Occipital lobe (tissue), 1 donor: ENCODE measurements at regions not wholly inside any gene's neighbourhood (a gene's known extent, or its start where the extent isn't known, plus 50 kb on each side); places are given as distances from the start of the nearest gene placed in this dataset.
"Not testable (repeated sequence)": the region's sequence is repeated elsewhere in the genome, so short reads cannot be mapped to it uniquely, and the experiment has no call there.

Experiments
- DNase-seq: peaks from one replicate; lab custom pipeline; 2025; lab: John Stamatoyannopoulos, UW

DNA sequence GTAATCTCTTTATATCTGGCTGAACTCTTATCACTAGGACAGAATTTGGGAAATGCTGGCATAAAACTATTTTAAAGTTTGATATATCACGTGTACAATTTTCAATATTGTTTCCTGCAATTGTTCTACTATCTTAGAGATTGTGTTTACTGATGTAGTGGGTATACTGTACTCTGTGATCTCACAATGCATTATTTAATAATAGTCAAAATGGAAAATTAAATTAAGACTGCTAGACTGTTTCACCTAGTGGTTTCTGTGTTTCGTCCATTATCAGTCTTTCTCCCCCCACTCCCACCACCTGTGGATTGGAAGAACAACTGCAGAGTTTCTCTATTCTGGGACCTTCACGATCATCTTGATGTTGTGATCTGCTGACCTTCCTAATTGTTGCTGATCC lies 449.2 kb upstream of the SLC10A2 start:
- no peak for DNase-seq

DNA sequence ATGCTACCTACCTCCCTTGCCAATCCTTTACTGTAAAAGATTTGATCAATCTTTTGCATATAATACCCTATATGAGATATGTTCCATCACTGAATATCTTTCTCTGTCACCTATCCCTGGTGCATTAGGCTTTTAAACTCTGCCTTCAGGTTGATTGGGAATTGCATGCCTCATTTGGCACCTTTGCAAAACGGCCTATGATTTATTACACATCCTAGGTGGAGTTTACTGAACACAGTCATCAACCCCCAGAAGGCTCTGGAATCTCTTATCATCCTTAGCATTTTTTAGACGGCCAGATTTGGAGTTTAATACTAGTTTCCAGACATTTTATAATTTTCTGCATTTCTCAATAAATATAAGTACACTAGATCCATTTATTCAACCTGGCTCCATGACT lies 448.4 kb upstream of the SLC10A2 start:
- no peak for DNase-seq

DNA sequence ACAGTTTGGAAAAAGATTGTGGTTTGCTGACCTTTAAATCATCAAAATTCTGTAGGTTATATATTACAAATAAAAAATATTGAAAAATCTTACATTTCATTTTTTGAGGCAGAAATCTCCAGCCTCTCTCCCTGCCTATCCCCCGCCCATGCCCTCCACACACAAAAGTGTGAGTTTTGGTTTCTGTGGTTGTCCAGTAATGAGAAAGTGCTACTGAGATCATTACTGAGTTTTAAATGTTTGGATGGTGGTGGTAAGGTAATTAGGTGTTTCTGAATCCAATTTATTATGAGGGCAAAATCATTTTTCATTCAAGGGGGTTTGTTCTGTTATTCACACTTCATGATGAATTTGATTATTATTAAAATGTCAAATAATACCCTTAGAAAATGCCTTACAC lies 448.0 kb upstream of the SLC10A2 start:
- DNase-seq: no peak

DNA sequence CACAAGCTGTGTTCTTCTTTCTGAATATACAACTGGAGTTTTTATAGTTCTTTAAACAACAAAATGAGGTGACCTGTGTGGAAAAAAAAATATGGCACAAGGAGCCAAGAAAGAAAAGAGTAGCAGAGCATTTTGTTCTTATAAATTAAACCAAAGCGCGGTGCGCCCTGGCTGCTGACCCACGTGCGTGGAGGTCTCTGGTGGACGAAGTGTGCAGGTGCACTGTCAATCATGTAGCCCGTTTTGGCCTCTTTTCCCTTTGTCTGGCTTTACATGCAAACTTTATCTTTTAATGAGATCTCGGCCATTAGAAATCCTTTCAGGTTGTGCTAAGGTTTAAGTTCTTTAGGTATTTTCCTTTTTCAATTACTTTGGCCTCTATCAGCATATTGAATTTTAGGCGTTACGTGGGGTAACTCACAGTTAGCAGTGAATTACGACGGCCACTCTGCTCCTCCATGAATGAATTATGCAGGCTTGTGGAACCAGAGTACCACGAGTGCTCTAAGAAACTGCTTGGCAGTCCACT lies 443.9 kb upstream of the SLC10A2 start:
- DNase-seq: no peak

DNA sequence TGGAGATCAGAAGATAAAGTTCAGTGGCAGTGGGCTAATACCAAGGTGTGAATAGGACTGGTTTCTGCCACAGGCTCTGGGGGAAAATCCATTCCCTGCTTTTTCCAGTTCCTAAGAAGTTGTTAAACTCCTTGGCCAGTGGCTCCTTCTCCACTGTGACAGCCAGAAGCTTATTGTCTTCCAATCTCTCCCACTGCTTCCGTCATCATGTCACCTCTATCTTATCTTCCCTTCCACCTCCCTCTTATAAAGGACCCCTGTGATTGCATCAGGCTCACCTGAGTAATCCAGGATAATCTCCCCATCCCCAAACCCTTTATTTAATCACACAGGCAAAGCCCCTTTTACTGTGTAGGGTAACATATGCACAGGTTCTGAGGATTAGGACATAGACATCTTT lies 431.2 kb upstream of the SLC10A2 start:
- DNase-seq: no peak

DNA sequence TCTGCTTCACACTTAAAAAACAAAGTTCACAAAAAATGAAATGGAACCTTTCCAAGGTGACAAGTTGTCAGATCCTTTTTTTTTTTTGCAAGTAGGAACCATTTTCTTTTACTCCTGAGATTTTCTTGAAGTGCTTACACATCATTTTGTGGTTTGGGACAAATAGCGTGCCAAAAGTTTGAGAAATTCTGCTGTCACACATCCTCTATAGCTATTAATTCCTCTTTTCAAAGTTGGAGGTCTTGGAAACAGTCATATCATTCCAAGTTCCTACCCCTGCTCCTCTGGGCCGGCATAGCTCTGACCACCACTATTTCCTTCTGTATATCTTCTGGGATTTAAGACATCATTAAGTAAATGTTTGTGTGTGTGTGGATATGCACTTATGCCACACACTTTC lies 421.6 kb upstream of the SLC10A2 start:
- no peak for DNase-seq

DNA sequence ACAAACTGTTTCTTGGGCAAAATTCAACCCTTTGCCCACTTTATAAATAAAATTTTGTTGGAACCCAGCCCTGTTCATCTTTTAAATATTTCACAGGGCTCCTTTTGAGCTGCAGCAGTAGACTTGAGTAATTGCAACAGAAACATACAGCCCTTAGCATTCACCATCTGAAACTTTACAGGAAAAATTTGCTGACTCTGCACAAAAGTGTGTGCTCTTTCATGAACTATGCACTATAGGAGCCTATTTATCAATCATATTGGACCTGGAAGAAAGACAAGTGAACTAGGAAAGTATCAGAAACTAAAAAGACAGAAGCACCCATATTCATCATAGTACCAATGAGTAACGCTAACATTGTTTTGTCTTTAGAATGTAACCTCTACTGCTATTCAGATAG lies 406.9 kb upstream of the SLC10A2 start:
- DNase-seq: no peak

DNA sequence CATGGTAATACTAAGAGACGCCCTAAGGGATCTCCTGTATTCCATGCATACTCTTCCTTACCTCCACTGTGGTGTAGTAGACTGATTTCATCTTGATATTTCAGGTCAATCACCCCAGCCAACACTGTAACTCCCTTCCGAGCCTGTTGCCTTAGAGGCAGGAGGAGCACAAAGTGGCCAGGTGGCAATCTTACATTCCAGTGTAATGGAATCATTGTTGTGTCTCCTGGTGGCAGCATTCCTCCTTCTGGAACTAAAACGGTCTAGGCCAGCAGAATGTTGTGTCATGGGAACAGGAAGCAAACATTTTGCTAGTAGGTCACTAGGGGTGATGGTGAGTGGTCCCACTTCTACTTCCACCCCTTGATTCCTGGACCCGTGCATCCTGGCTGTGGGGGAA lies 405.7 kb upstream of the SLC10A2 start:
- DNase-seq: no peak

DNA sequence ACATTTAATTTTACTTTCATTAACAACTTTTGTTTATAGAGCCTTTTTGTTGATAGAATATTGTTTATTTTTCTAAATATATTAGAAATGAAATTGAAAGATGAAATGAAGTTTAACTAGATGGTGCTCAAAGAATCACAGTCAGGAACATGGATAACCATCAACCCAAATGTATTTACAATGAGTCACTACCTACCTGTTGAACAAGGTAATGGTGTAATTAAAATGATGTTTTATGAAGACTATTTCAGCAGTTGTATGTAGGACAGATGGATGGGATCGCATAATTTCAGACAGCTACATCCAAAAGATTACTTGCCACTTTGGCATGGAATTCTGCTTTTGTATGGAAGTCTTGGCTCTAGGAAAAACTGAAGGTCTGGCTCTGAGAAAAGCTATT lies 403.6 kb upstream of the SLC10A2 start:
- no peak for DNase-seq

DNA sequence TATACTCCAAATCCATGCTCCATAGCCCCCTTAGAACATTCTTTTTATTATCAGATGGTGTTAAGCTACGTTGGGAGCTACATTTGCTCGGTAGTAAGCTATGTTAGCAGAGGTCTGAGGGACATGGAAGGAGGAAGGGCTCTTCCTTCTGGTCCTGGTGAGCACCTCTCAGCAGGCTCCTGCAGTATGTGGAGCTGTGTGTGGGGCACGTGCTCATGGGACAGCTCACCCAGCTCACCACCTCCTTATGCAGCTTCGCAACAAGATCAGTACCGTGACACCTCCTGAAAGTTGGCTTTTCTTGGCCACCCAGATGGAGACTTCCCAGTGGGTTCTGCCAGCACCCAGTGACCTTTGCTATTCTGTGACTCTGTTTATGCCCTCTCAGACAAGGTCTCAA lies 400.5 kb upstream of the SLC10A2 start:
- DNase-seq: no peak

DNA sequence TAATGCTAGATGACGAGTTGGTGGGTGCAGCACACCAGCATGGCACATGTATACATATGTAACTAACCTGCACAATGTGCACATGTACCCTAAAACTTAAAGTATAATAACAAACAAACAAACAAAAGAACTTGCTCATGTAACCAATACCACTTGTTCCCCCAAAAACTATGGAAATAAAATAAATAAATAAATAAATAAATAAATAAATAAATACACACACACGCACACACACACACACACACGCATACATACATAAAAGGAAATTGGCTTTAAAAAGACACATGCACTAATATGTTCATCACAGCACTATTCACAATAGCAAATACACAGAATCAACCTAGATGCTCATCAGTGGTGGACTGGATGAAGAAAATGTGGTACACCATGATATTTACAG lies 394.0 kb upstream of the SLC10A2 start:
- DNase-seq: not testable (repeated sequence)

DNA sequence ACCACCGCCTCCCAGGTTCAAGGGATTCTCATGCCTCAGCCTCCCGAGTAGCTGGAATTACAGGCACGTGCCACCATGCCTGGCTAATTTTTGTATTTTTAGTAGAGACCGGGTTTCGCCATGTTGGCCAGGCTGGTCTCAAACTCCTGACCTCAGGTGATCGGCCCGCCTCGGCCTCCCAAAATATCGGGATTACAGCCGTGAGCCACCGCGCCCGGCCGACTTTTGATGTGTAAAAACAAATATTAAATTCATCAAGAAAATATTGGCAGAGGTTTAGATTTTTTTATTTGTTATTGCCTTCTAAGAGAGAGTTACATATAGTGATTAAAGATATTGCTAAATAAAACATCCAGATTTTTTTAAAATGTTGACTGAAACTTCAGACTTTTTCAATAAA lies 390.8 kb upstream of the SLC10A2 start:
- not testable (repeated sequence) for DNase-seq

DNA sequence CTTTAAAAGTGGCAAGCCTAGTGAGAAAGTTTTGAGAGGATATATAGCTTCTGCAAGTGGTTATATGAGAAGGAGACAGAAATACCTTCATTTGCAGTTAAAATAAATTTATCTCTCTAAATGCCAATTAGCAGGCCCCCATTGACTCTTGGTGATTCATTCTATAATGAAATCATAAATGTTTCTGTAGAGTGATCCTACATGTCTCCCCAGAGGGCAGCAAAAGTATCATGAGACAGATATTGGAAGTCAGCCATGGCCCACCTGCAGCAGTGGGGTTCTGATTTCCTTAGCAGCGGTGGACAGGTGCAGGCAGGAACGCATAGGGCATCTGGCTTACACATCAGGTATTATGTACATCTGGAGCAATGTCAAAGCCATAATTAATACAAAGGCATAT lies 385.4 kb upstream of the SLC10A2 start:
- no peak for DNase-seq

DNA sequence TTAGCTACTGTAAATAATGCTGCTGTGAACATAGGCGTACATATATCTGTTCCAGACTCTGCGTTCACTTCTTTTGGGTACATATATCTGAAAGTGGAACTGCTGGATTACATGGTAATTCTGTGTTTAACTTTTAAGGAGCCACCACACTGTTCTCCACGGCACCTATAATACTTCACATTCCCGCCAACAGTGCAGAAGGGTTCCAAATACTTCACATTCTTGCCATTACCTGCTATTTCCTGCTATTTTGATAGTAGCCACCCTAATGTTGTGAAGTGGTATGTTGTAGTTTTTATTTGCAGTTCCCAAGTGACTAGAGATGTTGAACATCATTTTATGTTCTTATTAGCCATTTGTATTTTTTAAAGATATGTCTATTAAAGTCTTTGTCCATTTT lies 377.4 kb upstream of the SLC10A2 start:
- no peak for DNase-seq

DNA sequence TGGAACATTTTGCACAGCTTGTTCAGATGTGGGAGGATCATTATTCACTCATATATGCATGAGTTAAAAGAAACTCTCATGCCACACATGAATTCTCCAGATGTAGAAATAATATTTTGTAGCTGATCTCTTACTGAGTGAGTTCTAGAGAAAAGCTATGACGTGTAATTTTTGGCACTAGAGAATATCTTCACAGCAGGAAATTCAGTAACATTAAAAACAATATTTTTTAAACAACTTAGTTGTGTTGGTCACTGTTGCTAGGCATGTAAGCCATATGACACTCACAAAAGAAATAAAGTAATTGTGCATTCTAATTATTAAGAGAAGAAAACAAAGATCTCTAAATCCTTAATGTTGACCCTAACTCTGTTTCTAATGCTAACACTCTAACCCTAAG lies 371.4 kb upstream of the SLC10A2 start:
- no peak for DNase-seq

DNA sequence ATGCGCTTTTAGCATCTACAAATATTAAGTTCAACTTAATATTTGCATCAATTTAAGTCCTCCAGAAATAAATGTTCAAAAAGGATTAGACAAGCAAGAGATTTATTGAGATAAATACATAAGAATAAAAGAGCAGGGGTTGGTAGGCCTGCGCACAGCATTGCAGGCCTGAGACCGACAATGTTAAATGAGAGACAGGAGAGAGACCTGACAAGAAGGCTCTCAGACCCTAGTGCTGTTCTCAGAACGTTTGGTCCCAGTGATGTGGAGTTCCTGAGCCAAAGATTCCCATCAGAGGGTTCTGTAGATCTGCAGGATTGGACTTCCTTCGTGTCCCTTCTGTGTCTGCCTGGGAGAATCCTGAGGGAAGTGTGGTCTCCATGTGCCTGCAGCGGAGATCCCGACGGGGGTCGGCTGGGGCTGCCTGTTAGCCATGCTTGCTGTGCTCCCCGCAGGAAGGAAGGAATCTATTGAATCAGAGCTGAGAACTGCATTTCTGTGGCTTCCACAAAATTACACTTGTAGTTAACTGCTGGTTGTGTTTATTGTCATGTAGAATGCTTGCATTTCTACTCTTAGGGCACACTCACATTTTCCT lies 369.9 kb upstream of the SLC10A2 start:
- no peak for DNase-seq

DNA sequence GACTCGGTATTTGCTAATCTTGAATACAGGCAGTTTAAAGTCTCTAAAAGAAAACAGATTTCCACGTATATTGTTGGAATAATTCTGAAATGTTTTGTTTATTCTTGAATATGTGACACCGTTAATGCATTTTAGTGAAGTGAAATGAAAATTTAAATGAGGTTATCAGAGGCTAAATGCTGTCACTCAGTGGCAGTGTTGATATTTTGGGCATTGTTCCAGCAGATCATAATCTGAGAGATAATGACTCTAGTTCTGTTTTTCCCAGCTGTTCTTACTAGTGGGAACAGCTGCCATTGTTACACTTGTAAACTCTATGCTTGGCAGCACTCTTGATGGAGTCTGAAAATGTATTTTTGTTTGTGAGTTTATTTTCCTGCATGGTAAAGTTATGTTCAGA lies 365.6 kb upstream of the SLC10A2 start:
- no peak for DNase-seq

DNA sequence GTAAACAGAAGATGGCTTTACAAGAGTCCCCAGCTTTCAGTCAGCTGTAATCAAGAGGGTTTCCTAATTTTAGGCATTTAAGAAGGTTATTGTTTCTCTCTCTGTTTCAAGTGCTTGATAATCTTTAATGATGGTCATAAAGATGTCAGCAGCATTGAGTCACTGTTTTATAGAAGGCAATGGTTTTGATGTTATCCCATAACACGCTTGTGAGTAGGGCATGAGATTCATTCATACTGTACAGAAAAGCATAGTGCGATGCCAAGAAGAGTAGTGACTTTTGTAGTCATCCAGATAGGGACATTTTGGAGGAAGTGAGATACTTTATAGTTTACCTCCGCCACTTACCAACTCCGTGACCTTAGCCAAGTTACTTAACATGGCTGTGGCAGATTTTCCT lies 364.2 kb upstream of the SLC10A2 start:
- no peak for DNase-seq

DNA sequence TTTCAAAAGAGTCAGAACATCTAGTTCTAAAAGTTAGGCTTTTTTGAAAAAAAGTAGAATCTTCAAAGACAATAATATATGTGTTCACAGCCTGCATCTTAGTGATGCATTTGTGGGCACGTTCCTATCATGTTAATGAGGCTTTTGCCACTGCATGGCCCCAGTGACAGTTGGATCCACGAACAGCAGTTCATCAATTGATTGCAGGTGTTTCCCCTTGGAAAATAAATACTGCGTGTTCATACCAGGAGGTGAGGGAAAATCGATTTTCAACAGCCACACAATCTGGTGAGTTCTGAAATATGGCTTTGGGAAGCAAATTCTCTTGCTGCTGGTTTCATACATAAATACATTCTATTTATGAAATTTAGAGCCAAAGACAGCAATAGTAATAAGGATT lies 343.8 kb upstream of the SLC10A2 start:
- no peak for DNase-seq

DNA sequence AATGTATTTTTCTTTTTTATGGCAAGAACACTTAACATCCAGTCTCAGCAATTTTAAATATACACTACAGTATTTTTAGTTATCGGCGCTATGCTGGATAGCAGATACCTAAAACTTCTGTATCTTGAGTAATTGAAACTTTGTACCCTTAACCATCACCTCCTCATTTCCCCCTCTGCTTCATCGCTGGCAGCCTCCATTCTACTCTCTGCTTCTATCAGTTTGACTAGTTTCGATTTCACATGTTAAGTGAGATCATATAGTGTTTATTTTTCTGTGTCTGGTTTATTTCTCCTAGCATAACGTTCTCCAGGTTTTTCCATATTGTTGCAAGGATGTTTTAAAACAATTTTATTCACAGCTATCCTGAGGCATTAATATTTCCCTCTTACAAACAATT lies 340.8 kb upstream of the SLC10A2 start:
- DNase-seq: no peak

DNA sequence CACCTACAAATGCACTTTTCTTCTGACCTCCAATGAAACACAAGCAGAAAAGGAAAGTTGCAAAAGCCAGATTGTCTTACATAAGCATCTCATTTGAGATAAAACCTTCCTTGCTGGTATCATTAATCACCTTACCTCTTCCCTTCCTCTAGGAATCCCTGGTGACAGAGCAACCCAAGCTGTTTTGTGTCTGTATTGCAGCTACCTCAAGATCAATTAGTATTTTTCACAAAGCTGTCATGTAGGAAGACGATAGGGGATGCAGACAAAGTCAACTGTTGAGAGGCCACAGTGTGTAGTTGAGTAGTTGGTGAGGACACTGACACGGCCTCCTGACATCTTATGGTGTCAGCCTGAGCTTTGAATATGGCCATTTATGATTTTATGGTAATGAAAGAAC lies 339.1 kb upstream of the SLC10A2 start:
- no peak for DNase-seq

DNA sequence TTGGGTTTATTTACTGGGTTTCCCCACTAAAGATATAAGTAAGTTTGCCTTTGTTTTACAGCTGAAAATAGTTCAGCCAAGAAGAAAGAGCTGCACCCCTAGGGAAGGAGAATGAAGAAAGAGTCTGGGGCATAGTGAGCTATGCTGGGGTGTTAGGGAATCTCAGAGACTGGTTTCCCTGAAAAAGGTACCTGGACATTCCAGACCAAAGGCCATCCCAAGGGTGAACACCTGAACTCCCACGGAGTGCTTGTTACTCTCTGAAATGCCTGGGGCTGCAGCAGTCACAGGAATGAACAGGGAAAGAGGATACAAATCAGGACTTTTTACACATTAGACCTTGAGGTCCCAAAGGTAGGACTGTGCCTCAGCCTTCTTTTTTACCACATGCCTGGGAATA lies 337.6 kb upstream of the SLC10A2 start:
- DNase-seq: no peak

DNA sequence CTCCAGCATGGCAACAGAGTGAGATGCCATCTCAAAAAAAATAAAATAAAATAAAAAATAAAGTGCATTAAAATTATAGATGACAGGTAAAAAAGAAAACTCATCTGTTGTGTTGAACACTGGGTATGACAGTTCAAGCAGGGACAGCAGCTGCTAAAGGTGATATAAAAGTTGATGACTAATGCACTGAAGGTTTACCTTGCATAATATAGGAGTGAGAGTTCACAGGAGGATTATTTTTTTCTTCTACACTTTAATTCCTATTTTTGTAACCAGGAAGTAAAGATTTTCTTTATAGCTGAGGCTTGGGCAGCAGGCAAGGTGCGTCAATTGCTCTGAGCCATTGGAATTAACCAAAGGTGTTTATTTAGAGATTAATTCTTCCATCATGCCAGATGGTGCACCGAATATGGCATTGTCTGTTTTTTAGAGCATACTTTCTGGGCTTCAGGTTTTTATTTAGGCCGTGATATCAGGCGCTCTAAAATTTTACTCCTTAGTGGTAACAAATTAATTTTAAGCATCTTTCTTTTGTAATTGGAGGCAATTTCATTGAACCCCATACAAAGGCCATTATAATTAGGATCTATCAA lies 337.0 kb upstream of the SLC10A2 start:
- no peak for DNase-seq

DNA sequence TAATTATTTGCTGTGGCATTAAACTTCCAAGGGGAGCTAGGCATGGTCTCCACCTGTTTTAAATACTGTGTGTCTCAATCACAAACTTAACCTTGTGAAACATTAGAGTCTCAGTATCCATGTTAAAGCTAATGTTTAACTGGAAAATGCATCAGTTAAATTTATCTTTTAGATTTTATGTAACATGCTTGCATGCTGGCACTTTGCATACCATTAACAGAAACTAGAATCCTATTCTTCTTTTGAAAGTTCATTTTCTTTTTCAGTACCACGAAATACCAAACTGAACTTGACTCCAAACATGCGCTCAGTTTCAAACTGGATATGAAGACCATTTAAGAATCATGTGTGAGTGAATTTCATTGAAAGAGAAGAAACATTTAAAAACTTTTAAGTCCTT lies 328.9 kb upstream of the SLC10A2 start:
- no peak for DNase-seq
